ENCODE measurements at regions not wholly inside any gene's neighbourhood (a gene's known extent, or its start where the extent isn't known, plus 50 kb on each side); places are given as distances from the start of the nearest gene placed in this dataset.

DNA sequence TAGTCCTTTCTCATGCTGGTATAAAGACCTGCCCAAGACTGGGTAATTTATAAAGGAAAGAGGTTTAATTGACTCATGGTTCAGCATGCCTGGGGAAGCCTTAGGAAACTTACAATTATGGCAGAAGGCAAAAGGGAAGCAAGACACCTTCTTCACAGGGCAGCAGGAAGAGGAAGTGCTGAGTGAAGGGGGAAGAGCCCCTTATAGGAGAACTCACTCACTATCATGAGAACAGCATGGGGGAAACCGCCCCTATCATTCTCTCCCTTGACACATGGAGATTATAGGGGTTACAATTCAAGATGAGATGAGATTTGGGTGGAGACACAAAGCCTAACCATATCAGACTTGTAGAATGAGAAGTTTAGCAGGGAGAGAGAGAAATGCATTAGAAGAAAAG lies 373.3 kb upstream of the DIAPH2 start:
- peaks cover 0 to 4% (median 0%) of the 10 kb centered on the region in 4 donors for H3K9me3 ChIP-seq (ENCODE audit: control insufficient read depth in 4 of 4, insufficient read depth in 3 of 4, low read length in 3 of 4)
- H3K4me3 ChIP-seq, result no peak overlapping the region
- H3K27me3 ChIP-seq (ENCODE audit: control insufficient read depth in 3 of 3, insufficient read depth in 3 of 3, low read length in 2 of 3), result peaks cover 0 to 12% (median 0%) of the 10 kb centered on the region in 3 donors
- H3K9ac ChIP-seq (ENCODE audit: insufficient read depth in 1 of 2, low read length in 2 of 2), result no peak overlapping the region
- TF ChIP-seq, protein P1, sequence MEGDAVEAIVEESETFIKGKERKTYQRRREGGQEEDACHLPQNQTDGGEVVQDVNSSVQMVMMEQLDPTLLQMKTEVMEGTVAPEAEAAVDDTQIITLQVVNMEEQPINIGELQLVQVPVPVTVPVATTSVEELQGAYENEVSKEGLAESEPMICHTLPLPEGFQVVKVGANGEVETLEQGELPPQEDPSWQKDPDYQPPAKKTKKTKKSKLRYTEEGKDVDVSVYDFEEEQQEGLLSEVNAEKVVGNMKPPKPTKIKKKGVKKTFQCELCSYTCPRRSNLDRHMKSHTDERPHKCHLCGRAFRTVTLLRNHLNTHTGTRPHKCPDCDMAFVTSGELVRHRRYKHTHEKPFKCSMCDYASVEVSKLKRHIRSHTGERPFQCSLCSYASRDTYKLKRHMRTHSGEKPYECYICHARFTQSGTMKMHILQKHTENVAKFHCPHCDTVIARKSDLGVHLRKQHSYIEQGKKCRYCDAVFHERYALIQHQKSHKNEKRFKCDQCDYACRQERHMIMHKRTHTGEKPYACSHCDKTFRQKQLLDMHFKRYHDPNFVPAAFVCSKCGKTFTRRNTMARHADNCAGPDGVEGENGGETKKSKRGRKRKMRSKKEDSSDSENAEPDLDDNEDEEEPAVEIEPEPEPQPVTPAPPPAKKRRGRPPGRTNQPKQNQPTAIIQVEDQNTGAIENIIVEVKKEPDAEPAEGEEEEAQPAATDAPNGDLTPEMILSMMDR (IDR thresholded peaks at IDR 0.05; ENCODE audit: control extremely low read depth, extremely low read depth), result no peak
- ATAC-seq (ENCODE audit: insufficient read depth, low FRiP score) (no peak), DNase-seq (no peak)
- H3K4me1 ChIP-seq (ENCODE audit: control insufficient read depth in 5 of 5, insufficient read depth in 5 of 5, low read length in 5 of 5), result no peaks in the 10 kb centered on the region
- H3K36me3 ChIP-seq (ENCODE audit: control insufficient read depth in 4 of 4, insufficient read depth in 4 of 4, low read length in 4 of 4), result no peaks in the 10 kb centered on the region
- WGBS, 2 donors, result 49 to 90% methylated on average over 1 of the region's 1 CpG
- no peak overlapping the region for H3K27ac ChIP-seq (ENCODE audit: low read depth in 1 of 2, low read length in 1 of 2)

DNA sequence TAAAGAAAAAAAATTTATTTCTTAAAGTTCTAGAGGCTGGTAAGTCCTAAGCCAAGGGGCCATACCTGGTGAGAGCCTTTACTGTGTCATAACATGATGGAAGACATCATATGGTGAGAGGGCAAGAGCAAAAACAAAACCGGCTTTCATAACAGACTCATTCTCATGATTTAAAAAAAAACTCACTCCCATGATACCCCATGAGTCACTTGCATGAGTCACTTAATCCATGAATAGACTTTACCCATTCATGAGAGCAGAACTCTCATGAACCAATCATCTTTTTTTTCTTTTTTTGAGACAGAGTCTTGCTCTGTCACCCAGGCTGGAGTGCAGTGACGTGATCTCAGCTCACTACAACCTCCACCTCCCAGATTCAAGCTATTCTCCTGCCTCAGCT lies 369.7 kb upstream of the DIAPH2 start:
- no peaks in the 10 kb centered on the region for H3K9me3 ChIP-seq (ENCODE audit: control insufficient read depth in 4 of 4, insufficient read depth in 3 of 4, low read length in 3 of 4)
- H3K9ac ChIP-seq (ENCODE audit: insufficient read depth in 1 of 2, low read length in 2 of 2), result no peak overlapping the region
- WGBS, 2 donors, result 80 to 89% methylated on average over 2 of the region's 2 CpGs
- no peak overlapping the region for H3K4me3 ChIP-seq
- H3K27me3 ChIP-seq (ENCODE audit: control insufficient read depth in 3 of 3, insufficient read depth in 3 of 3, low read length in 2 of 3), result peaks cover 0 to 12% (median 0%) of the 10 kb centered on the region in 3 donors
- no peaks in the 10 kb centered on the region for H3K4me1 ChIP-seq (ENCODE audit: control insufficient read depth in 5 of 5, insufficient read depth in 5 of 5, low read length in 5 of 5)
- no peak for DNase-seq
- H3K27ac ChIP-seq (ENCODE audit: low read depth in 1 of 2, low read length in 1 of 2), result no peak overlapping the region
- H3K36me3 ChIP-seq (ENCODE audit: control insufficient read depth in 4 of 4, insufficient read depth in 4 of 4, low read length in 4 of 4), result no peaks in the 10 kb centered on the region
- no peak for ATAC-seq (ENCODE audit: insufficient read depth, low FRiP score)
- TF ChIP-seq, protein P1 (IDR thresholded peaks at IDR 0.05; ENCODE audit: control extremely low read depth, extremely low read depth), result no peak

DNA sequence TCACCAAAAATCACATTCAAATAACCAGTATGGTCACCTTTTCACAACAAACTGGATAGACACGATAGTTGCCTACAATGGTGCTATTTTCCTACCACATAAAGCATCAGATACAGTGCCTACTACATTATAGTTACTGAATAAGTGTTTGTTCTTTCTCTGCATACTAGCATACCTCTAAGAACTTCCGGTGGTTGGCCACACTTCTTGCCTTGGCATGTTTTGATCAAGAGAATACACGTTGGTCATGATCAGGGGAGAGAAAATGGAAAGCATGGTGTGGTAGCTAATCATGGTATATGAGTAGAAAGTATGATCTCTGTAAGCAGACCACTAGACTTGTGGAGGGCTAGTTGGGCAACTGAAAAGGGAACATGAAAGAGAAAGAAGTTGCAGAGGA lies 322.8 kb upstream of the DIAPH2 start:
- TF ChIP-seq, protein P1 (IDR thresholded peaks at IDR 0.05; ENCODE audit: control extremely low read depth, extremely low read depth), result no peak
- Histone ChIP-seq H3K9ac (ENCODE audit: insufficient read depth in 1 of 2, low read length in 2 of 2) (no peak overlapping the region), H3K27ac (ENCODE audit: low read depth in 1 of 2, low read length in 1 of 2) (no peak overlapping the region), H3K27me3 (ENCODE audit: control insufficient read depth in 3 of 3, insufficient read depth in 3 of 3, low read length in 2 of 3) (peaks cover 0 to 8% (median 0%) of the 10 kb centered on the region in 3 donors), H3K4me1 (ENCODE audit: control insufficient read depth in 5 of 5, insufficient read depth in 5 of 5, low read length in 5 of 5) (no peaks in the 10 kb centered on the region), H3K4me3 (no peak overlapping the region), H3K9me3 (ENCODE audit: control insufficient read depth in 4 of 4, insufficient read depth in 3 of 4, low read length in 3 of 4) (no peaks in the 10 kb centered on the region), H3K36me3 (ENCODE audit: control insufficient read depth in 4 of 4, insufficient read depth in 4 of 4, low read length in 4 of 4) (no peaks in the 10 kb centered on the region)
- no peak for DNase-seq
- 64 to 92% methylated on average over 3 of the region's 3 CpGs for WGBS, 2 donors
- ATAC-seq (ENCODE audit: insufficient read depth, low FRiP score), result no peak

All from lung (tissue), 11 donors.